HG03095 (cell line): ENCODE measurements at regions not wholly inside any gene's neighbourhood (a gene's known extent, or its start where the extent isn't known, plus 50 kb on each side); places are given as distances from the start of the nearest gene placed in this dataset.

Experiments
- ATAC-seq: cut with Tn5 transposase; IDR thresholded peaks from one replicate; pipeline ENCODE4 v1.9.1; 2021; ENCODE audit warnings: moderate library complexity; ENCODE audit not compliant: unreplicated experiment

DNA sequence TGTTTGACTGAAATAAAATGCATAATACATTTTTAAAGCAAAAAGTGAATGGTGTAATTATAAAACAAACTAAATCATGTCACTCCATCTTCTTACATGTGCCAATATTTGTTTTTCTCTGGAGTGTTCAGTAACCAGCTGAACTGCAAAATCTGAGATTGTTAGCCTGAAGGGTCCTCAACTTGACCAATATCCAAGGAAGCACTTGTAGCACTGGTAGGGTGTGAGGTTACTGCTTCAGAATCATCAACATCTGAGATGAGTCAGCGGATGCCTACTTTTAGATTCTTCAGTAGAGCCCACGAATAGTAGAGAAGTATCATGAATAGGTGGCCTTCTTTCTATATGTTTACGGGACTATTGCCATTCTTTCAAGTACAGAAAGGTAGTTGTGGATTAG is 226.7 kb downstream of the TLE4 start:
- no peak for ATAC-seq

- ATAC-seq, result no peak
Measured at GRCh38 chr9:79796411-79796810, 224.6 kb downstream of the TLE4 start.

- no peak for ATAC-seq
Measured at GRCh38 chr9:79788662-79789061, 216.9 kb downstream of the TLE4 start.

DNA sequence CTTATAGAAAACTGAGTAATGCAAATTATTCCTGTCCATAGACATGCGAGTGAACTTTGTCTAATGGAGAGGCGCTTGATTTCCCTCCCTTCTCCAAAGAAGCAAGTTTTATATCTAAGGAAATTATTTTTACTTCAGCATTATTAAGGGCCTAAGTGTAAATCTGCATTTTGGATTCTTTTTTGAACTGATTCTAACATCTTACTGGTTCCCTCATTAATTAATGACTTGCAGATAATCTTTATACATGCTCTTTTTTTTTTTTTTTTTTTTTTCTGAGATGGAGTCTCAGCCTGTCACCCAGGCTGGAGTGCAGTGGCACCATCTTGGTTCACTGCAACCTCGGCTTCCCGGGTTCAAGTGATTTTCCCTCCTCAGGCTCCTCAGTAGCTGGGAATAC is 209.5 kb downstream of the TLE4 start:
- no peak for ATAC-seq

DNA sequence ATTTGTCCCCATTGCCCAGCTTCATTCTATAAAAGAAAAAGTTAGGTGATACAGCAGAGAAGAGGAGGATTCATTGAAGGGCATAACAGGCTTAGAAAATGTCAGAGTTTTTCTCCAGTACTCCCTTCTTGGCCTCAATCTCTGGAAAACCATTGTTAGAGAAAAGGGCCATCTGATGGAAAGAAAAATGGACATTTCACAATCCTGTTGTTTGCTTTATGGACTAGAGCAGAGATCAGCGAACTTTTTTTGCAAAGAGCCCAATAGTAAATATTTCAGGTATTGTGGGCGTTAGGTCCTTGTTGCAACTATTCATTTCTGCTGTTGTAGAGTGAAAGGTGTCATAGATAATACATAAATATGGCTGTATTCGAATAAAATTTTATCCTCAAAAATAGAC is 208.8 kb downstream of the TLE4 start:
- ATAC-seq, result no peak

DNA sequence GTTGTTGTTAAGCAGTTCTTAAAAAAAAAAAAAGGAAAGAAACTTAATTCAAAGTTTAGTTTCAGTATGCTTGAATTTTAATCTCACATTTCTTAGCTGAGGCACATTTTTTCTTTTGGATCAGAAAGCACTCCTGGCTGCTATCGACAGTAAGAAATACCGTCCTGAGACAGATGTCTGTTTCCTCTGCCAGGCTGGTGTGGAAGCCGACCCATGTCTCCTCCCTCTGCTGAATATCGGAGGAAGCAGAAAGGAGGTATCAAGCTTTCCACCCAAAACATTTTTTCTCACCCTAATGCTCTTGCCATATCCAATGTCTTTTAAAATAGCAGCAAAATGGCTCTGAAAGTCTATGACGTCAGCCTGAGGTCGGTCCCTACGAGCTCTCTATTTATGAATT is 208.1 kb downstream of the TLE4 start:
- ATAC-seq, result no peak

- ATAC-seq, result no peak
Measured at GRCh38 chr9:79778581-79778980, 206.8 kb downstream of the TLE4 start.

GRCh38 chr9:79776581-79776980 is 204.8 kb downstream of the TLE4 start:
- ATAC-seq, result no peak
